HCT116 (cell line): ENCODE measurements at regions not wholly inside any gene's neighbourhood (a gene's known extent, or its start where the extent isn't known, plus 50 kb on each side); places are given as distances from the start of the nearest gene placed in this dataset.

Source experiments
- ATAC-seq: fragments of 200-7000 bp; cut with Tn5 transposase; 2 replicates; pipeline ENCODE4 v1.9.1; 2020; ENCODE audit warnings: mild to moderate bottlenecking, moderate library complexity
- BruUV-seq: library from RNA; stranded (reverse); fragments of 400-500 nt; replicated peaks from 2 replicates; lab custom pipeline; 2021; lab: Mats Ljungman, UMichigan
- CTCF ChIA-PET: fragments of 300-600 bp; sonication (Branson Sonifier 250); formaldehyde crosslinking; loops from one replicate; lab custom pipeline; 2021; ENCODE audit warnings: antibody characterized with exemption; lab: Charles Lee
- POLR2A ChIA-PET: fragments of 300-600, 350-600 bp; sonication (Branson Sonifier 250); formaldehyde crosslinking; loops from one replicate; lab custom pipeline; 2021; ENCODE audit warnings: antibody characterized with exemption; lab: Charles Lee
- RAD21 ChIA-PET, 2 experiments: fragments of 300-600 bp; sonication (Branson Sonifier 250); formaldehyde crosslinking; loops; one replicate each; lab custom pipeline; 2023; ENCODE audit warnings: low total read pairs in 2 of 2; ENCODE audit not compliant: uncharacterized antibody in 2 of 2, unreplicated experiment in 2 of 2, low non-redundant PET in 1 of 2; lab: Charles Lee
- DNase-seq: peaks from one replicate; pipeline ENCODE4 v3.0.0-alpha.2; 2010; ENCODE audit warnings: low read depth, low spot score
- H2AFZ ChIP-seq: fragments of 200-600 bp; shearing (Covaris generic), sonication (generic); 2 replicates; pipeline ENCODE4 v1.6.1; 2017; ENCODE audit warnings: low read depth, mixed run types, mixed read lengths, antibody characterized with exemption, low read length; ENCODE audit not compliant: poor library complexity, severe bottlenecking
- H3K27ac ChIP-seq: 2 replicates; pipeline ENCODE4 v1.5.1; 2012; ENCODE audit warnings: low read depth, low read length
- H3K27me3 ChIP-seq: fragments of 200-600 bp; sonication (generic); 2 replicates; pipeline ENCODE4 v1.6.1; 2016; ENCODE audit warnings: mixed run types, low read length, mixed read lengths; ENCODE audit not compliant: insufficient read depth
- H3K36me3 ChIP-seq, 2 experiments: fragments of 200-500 bp in 1 of 2; fragments of 200-600 bp in 1 of 2; sonication (Bioruptor generic) in 1 of 2; sonication (generic) in 1 of 2; 2 replicates each; pipeline versions ENCODE4 v1.5.1 to v1.6.1; 2014 to 2016; ENCODE audit warnings: low read length in 2 of 2, inconsistent platforms in 1 of 2, mixed read lengths in 1 of 2, mixed run types in 1 of 2; ENCODE audit not compliant: insufficient read depth in 2 of 2, control insufficient read depth in 1 of 2
- H3K4me1 ChIP-seq, 2 experiments: fragments of 200-600 bp in 1 of 2; sonication (generic) in 1 of 2; 2 replicates each; pipeline versions ENCODE4 v1.5.1 to v1.6.1; 2012 to 2017; ENCODE audit warnings: low read length in 2 of 2, inconsistent platforms in 1 of 2, mild to moderate bottlenecking in 1 of 2, mixed read lengths in 1 of 2, mixed run types in 1 of 2, moderate library complexity in 1 of 2; ENCODE audit not compliant: insufficient read depth in 2 of 2, control insufficient read depth in 1 of 2
- H3K4me2 ChIP-seq: fragments of 200-600 bp; sonication (generic); 2 replicates; pipeline ENCODE4 v1.6.1; 2017; ENCODE audit warnings: mixed run types, low read length, mixed read lengths
- H3K4me3 ChIP-seq, 2 experiments: fragments of 200-600 bp in 1 of 2; sonication (generic) in 1 of 2; replicated peaks in 1 of 2; 2 replicates each; pipeline ENCODE4 v1.5.1; 2011 to 2016; ENCODE audit warnings: low read length in 2 of 2, control low read depth in 1 of 2, low read depth in 1 of 2, mild to moderate bottlenecking in 1 of 2, mixed read lengths in 1 of 2, mixed run types in 1 of 2
- H3K79me2 ChIP-seq: fragments of 200-600 bp; sonication (generic); 2 replicates; pipeline ENCODE4 v1.6.1; 2017; ENCODE audit warnings: mild to moderate bottlenecking, mixed run types, low read length, moderate library complexity, mixed read lengths; ENCODE audit not compliant: insufficient read depth
- H3K9ac ChIP-seq: fragments of 200-600 bp; sonication (generic); 2 replicates; pipeline ENCODE4 v1.6.1; 2016; ENCODE audit warnings: low read length, mixed read lengths
- H3K9me2 ChIP-seq: fragments of 200-600 bp; sonication (generic), shearing (Covaris generic); 2 replicates; pipeline ENCODE4 v1.6.1; 2017; ENCODE audit warnings: mixed run types, mild to moderate bottlenecking, moderate library complexity; ENCODE audit not compliant: insufficient read depth
- H3K9me3 ChIP-seq, 2 experiments: fragments of 200-500 bp in 1 of 2; fragments of 200-600 bp in 1 of 2; sonication (Bioruptor generic) in 1 of 2; sonication (generic) in 1 of 2; 2 replicates each; pipeline ENCODE4 v1.6.1; 2014 to 2017; ENCODE audit warnings: low read length in 2 of 2, mixed read lengths in 2 of 2, inconsistent platforms in 1 of 2, low read depth in 1 of 2, mild to moderate bottlenecking in 1 of 2, mixed run types in 1 of 2, moderate library complexity in 1 of 2; ENCODE audit not compliant: control insufficient read depth in 1 of 2, insufficient read depth in 1 of 2
- H4K20me1 ChIP-seq: fragments of 200-600 bp; sonication (generic), shearing (Covaris generic); 2 replicates; pipeline ENCODE4 v1.6.1; 2017; ENCODE audit warnings: mixed run types, mild to moderate bottlenecking, moderate library complexity; ENCODE audit not compliant: insufficient read depth
- CEBPB ChIP-seq: IDR thresholded peaks from 2 replicates; pipeline ENCODE4 v1.6.1; 2012; ENCODE audit warnings: low read depth
- EZH2 ChIP-seq: fragments of 200-600 bp; sonication (generic); IDR thresholded peaks from 2 replicates; pipeline ENCODE4 v1.6.1; 2017; ENCODE audit warnings: antibody characterized with exemption, mixed run types
- EZH2phosphoT487 ChIP-seq: fragments of 200-600 bp; IDR thresholded peaks from 2 replicates; pipeline ENCODE4 v1.6.1; 2018; ENCODE audit warnings: antibody characterized with exemption, borderline replicate concordance
- JUND ChIP-seq: IDR thresholded peaks from 2 replicates; pipeline ENCODE4 v1.6.1; 2012
- MAX ChIP-seq: IDR thresholded peaks from 2 replicates; pipeline ENCODE4 v1.6.1; 2012
- POLR2A ChIP-seq: IDR thresholded peaks from 2 replicates; pipeline ENCODE4 v1.7.0; 2011; ENCODE audit warnings: borderline replicate concordance; ENCODE audit not compliant: insufficient read depth, insufficient read length; ENCODE audit errors: extremely low read depth
- REST ChIP-seq: IDR thresholded peaks from 2 replicates; pipeline ENCODE4 v1.6.1; 2012; ENCODE audit warnings: low read depth
- SIN3A ChIP-seq: IDR thresholded peaks from 2 replicates; pipeline ENCODE4 v1.6.1; 2012; ENCODE audit warnings: low read depth
- SRF ChIP-seq: IDR thresholded peaks from 2 replicates; pipeline ENCODE4 v1.6.1; 2012; ENCODE audit warnings: low read depth
- YY1 ChIP-seq: IDR thresholded peaks from 2 replicates; pipeline ENCODE4 v1.6.1; 2011; ENCODE audit warnings: low read length, low read depth, moderate library complexity, mild to moderate bottlenecking; ENCODE audit not compliant: insufficient replicate concordance; ENCODE audit errors: extremely low read depth
- ZBTB33 ChIP-seq: IDR thresholded peaks from 2 replicates; pipeline ENCODE4 v1.6.1; 2011; ENCODE audit warnings: mild to moderate bottlenecking, low read length, moderate library complexity; ENCODE audit not compliant: insufficient replicate concordance; ENCODE audit errors: extremely low read depth
- ZFX ChIP-seq: fragments of 450-650 bp; IDR thresholded peaks from 2 replicates; pipeline ENCODE4 v1.6.1; 2017
- ZNF274 ChIP-seq: fragments of 200-500 bp; sonication (Bioruptor generic); IDR thresholded peaks from 2 replicates; pipeline ENCODE4 v1.6.1; 2014; ENCODE audit warnings: mild to moderate bottlenecking, low read depth, low read length, inconsistent platforms
- intact Hi-C: fragments of 100-400 bp; cut with micrococcal nuclease; formaldehyde crosslinking; loops from 2 replicates; pipeline ENCODE4 v1.10.0; 2022

- H2AFZ ChIP-seq: no peak overlapping the region
- no peaks in the 10 kb centered on the region for H3K79me2 ChIP-seq
- CTCF ChIA-PET: no interaction called here
- no peaks in the 10 kb centered on the region for H3K9me3 ChIP-seq
- TF ChIP-seq JUND (no peak), MAX (no peak)
- TF ChIP-seq, all 23 proteins: peak for 0
- H3K4me3 ChIP-seq: no peak overlapping the region
- no peaks in the 10 kb centered on the region for H3K36me3 ChIP-seq
- no TSS peak for BruUV-seq
- no peaks in the 10 kb centered on the region for H3K9me2 ChIP-seq
- RAD21 ChIA-PET: no interaction called here
- intact Hi-C loops: no loop called here
- DNase-seq (no peak), ATAC-seq (no peak)
- no peak overlapping the region for H3K9ac ChIP-seq
- H3K27me3 ChIP-seq: peaks cover 3% of the 10 kb centered on the region; the same call in 1 of the 2 replicates
- no peak overlapping the region for H3K27ac ChIP-seq
- no peaks in the 10 kb centered on the region for H3K4me1 ChIP-seq
- no peak overlapping the region for H3K4me2 ChIP-seq
- POLR2A ChIA-PET: no interaction called here
- no peaks in the 10 kb centered on the region for H4K20me1 ChIP-seq
Observed at GRCh38 chr18:61155586-61155985, 177.6 kb upstream of the CDH20 start.

- RAD21 ChIA-PET: no interaction called here
- DNase-seq (no peak), ATAC-seq (no peak)
- POLR2A ChIA-PET: no interaction called here
- no peaks in the 10 kb centered on the region for H3K4me1 ChIP-seq
- H3K4me2 ChIP-seq: no peak overlapping the region
- TF ChIP-seq SRF (no peak), EZH2phosphoT487 (no peak), ZNF274 (no peak), POLR2A (no peak), CEBPB (no peak), SIN3A (no peak), ZFX (no peak), YY1 (no peak), EZH2 (no peak), ZBTB33 (no peak), REST (no peak)
- no peaks in the 10 kb centered on the region for H3K9me3 ChIP-seq
- H3K27ac ChIP-seq: no peak overlapping the region
- no peak overlapping the region for H3K4me3 ChIP-seq
- H2AFZ ChIP-seq: no peak overlapping the region
- H3K36me3 ChIP-seq: no peaks in the 10 kb centered on the region
- BruUV-seq: no TSS peak
- H3K9me2 ChIP-seq: no peaks in the 10 kb centered on the region
- H3K79me2 ChIP-seq: no peaks in the 10 kb centered on the region
- H3K27me3 ChIP-seq: peaks cover 3% of the 10 kb centered on the region; the same call in 1 of the 2 replicates
- no peaks in the 10 kb centered on the region for H4K20me1 ChIP-seq
- no peak overlapping the region for H3K9ac ChIP-seq
- CTCF ChIA-PET: no interaction called here
- intact Hi-C loops: no loop called here
Observed at GRCh38 chr18:61157451-61157850, 175.8 kb upstream of the CDH20 start.
